AG10803 (cell line): ENCODE measurements at regions not wholly inside any gene's neighbourhood (a gene's known extent, or its start where the extent isn't known, plus 50 kb on each side); places are given as distances from the start of the nearest gene placed in this dataset.

Experiments
- DNase-seq: peaks from one replicate; pipeline ENCODE4 v3.0.0; 2010; ENCODE audit warnings: low read depth
- H3K4me3 ChIP-seq: 2 replicates; pipeline ENCODE4 v1.5.1; 2011; ENCODE audit warnings: mild to moderate bottlenecking, low read length, control low read depth
- CTCF ChIP-seq: conservative IDR thresholded peaks from 2 replicates; pipeline ENCODE4 v1.5.1; 2011; ENCODE audit warnings: mild to moderate bottlenecking, low read length, control low read depth, inconsistent platforms

DNA sequence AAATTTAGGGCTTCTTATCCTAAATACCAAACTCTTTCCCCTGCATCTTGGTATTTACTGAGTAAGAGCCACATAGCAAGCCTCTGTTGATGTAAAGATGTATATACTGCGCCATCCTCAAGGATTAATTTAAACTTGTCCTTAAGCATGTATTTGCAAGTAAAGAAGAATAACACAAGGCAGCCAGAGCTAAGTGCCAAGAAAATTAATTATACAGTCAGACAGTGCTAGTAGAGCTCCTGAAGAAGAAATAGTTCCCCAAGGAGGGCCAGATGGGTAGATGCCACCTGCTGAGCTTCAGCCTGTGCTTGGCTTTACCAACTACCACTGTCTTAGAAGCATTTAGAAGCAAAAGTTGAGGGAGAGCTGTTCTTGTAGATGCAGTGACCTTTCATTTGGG lies 470.0 kb downstream of the BUD13 start:
- no peak for TF ChIP-seq CTCF
- no peak overlapping the region for H3K4me3 ChIP-seq
- no peak for DNase-seq

- H3K4me3 ChIP-seq = no peak overlapping the region
- no peak for DNase-seq
- no peak for TF ChIP-seq CTCF
These were observed 471.6 kb downstream of the BUD13 start for GRCh38 chr11:116301141-116301540.

DNA sequence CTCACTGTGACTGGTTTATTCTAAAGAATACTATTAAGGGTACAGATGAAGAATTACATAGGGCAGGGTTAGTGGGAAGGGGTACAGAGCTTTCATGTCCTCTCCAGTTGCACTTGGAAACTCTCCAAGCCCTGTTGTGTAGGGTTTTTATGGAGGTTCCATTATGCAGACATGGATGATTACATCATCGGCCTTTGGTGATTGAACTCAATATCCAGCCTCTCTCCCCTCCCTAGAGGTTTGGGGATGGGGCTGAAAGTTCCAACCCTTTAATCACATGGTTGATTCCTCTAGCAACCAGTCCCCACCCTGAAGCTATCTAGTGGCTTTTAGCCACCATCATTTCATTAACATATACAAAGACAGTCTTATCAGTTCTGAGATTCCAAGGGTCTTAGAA lies 472.6 kb downstream of the BUD13 start:
- no peak for DNase-seq
- no peak overlapping the region for H3K4me3 ChIP-seq
- TF ChIP-seq CTCF = no peak

DNA sequence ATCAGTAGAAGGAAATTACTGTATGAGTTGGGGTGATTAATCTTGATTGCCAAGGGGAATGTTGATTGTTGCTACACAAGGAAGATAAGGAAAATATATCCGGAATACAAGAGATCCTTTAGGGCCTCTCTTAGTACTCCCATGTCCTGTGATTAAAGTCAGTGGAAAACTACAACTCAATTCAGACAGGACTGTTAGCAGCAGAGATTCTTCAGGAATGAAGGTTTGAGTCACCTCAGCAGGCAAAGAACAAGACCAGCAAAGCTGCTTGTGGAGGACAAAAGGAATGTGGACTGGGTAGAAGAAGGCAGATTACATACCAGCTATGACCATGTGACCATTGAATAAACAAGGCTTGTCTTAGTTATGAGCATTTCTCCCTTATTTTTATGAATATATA lies 478.2 kb downstream of the BUD13 start:
- no peak for TF ChIP-seq CTCF
- no peak overlapping the region for H3K4me3 ChIP-seq
- peak; percentile 9 for DNase-seq

DNA sequence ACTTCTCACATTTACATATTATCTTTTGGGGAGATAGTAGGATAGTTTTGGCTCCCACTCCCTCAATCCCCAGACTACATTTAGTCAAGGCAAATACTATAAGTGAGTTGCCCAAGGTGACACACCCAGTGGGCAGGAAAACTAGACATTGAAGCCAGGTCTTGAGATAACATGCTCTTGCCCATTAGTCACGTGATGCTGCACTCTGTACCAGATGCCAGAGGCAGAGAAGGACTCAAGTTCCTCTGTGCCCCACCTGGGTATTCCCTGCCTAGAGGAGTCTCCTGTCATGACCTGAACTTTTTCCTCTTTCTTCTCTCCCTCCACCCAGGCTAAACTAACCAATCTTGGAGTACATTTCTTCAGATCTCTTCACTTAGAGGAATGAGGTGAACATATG lies 484.9 kb downstream of the BUD13 start:
- no peak overlapping the region for H3K4me3 ChIP-seq
- DNase-seq = no peak
- no peak for TF ChIP-seq CTCF

DNA sequence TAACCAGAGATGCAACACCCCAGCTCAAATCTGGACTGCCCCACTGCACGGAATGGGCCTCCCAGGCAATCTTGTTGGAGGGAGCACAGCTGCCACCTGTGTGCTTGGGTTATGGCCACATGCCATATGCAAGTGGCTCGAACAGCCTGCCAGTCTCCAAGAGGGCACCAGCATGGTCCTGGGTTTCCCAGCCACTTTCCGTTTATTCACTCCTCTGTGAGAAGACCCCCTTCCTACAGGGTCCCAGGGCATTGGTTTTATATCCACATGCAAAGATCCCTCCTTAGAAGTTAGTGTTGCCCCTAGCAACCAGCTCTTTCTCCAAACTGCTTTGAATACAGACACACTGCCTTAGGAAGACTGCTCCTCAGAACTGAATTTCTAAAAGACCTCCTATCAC lies 487.8 kb downstream of the BUD13 start:
- DNase-seq = no peak
- H3K4me3 ChIP-seq = no peak overlapping the region
- no peak for TF ChIP-seq CTCF

- TF ChIP-seq CTCF = no peak
- no peak overlapping the region for H3K4me3 ChIP-seq
- DNase-seq = no peak
These were observed 489.5 kb downstream of the BUD13 start for GRCh38 chr11:116283300-116283699.
